Loucy (cell line): ENCODE measurements at regions not wholly inside any gene's neighbourhood (a gene's known extent, or its start where the extent isn't known, plus 50 kb on each side); places are given as distances from the start of the nearest gene placed in this dataset.

Experiments used
- CTCF ChIP-seq: fragments of 200-600 bp; sonication (generic); conservative IDR thresholded peaks from 2 replicates; pipeline ENCODE4 v1.5.1; 2014; ENCODE audit warnings: mild to moderate bottlenecking, antibody characterized with exemption, low read length
- EZH2phosphoT487 ChIP-seq: fragments of 200-600 bp; IDR thresholded peaks from 2 replicates; pipeline ENCODE4 v1.6.1; 2018; ENCODE audit warnings: antibody characterized with exemption, mild to moderate bottlenecking, moderate library complexity, borderline replicate concordance

DNA sequence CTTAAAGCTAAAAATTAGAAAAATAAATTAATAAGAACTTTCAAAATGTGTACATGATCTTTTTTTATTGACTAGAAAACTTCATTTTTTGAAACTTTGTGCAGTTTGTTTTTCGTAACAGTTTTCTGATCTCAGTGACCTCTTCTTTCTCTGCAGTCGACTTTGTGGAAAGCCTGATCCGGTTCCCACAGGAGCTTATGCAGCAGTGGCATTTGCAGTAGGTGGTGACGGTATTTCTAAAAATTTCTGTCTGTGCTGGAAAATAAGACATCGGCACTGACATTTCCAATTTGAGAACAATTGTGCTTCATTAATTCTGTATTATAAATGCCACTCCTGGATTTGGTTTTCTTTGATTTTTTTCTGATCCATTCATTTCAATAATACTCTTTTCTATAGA, 68.8 kb downstream of the CLDN17 start:
- TF ChIP-seq CTCF (no peak), EZH2phosphoT487 (no peak)
